CD14-positive monocyte (primary cell): ENCODE measurements at regions not wholly inside any gene's neighbourhood (a gene's known extent, or its start where the extent isn't known, plus 50 kb on each side); places are given as distances from the start of the nearest gene placed in this dataset.

Experiments
- DNase-seq, 3 donors: peaks; one replicate each; pipeline ENCODE4 v3.0.0-alpha.2; 2011 to 2022
- H2AFZ ChIP-seq: 2 replicates; pipeline ENCODE4 v1.6.0; 2012; ENCODE audit warnings: mild to moderate bottlenecking, low read depth, low read length, inconsistent platforms; ENCODE audit not compliant: insufficient read depth, poor library complexity, severe bottlenecking
- H3K27ac ChIP-seq, 2 donors: 1 replicate in 1 of 2; 2 replicates in 1 of 2; pipeline ENCODE4 v1.5.1; 2012 to 2013; ENCODE audit warnings: low read length in 2 of 2, control low read depth in 1 of 2, inconsistent platforms in 1 of 2, low read depth in 1 of 2, mild to moderate bottlenecking in 1 of 2
- H3K27me3 ChIP-seq, 2 donors: one replicate each; pipeline versions ENCODE4 v1.6.0 to v1.6.1; 2011 to 2013; ENCODE audit warnings: low read length in 2 of 2; ENCODE audit not compliant: control insufficient read depth in 2 of 2, insufficient read depth in 2 of 2
- H3K36me3 ChIP-seq, 2 donors: replicated peaks in 1 of 2; 1 replicate in 1 of 2; 2 replicates in 1 of 2; pipeline versions ENCODE4 v1.5.1 to v1.6.1; 2012 to 2013; ENCODE audit warnings: low read length in 2 of 2, control low read depth in 1 of 2, inconsistent platforms in 1 of 2, mild to moderate bottlenecking in 1 of 2; ENCODE audit not compliant: insufficient read depth in 2 of 2, control insufficient read depth in 1 of 2
- H3K4me1 ChIP-seq, 2 donors: 1 replicate in 1 of 2; 2 replicates in 1 of 2; pipeline versions ENCODE4 v1.5.1 to v1.6.1; 2012 to 2013; ENCODE audit warnings: low read length in 2 of 2, control low read depth in 1 of 2, inconsistent platforms in 1 of 2, mild to moderate bottlenecking in 1 of 2, moderate library complexity in 1 of 2; ENCODE audit not compliant: insufficient read depth in 2 of 2, control insufficient read depth in 1 of 2
- H3K4me2 ChIP-seq: replicated peaks from 2 replicates; pipeline ENCODE3; 2012; ENCODE audit warnings: low read length, moderate library complexity, mild to moderate bottlenecking; ENCODE audit not compliant: poor library complexity, severe bottlenecking; ENCODE audit errors: extremely low read depth
- H3K4me3 ChIP-seq, 3 experiments: fragments of 200-600 bp in 1 of 3; sonication (generic) in 1 of 3; replicated peaks in 1 of 3; 1 replicate in 2 of 3; 2 replicates in 1 of 3; pipeline ENCODE4 v1.5.1; 2011 to 2013; ENCODE audit warnings: low read length in 3 of 3, mild to moderate bottlenecking in 3 of 3, control low read depth in 2 of 3, low read depth in 2 of 3, inconsistent platforms in 1 of 3, moderate library complexity in 1 of 3
- H3K79me2 ChIP-seq: 2 replicates; pipeline ENCODE4 v1.6.0; 2012; ENCODE audit warnings: mild to moderate bottlenecking, control low read depth, inconsistent platforms, low read length, moderate library complexity; ENCODE audit not compliant: insufficient read depth
- H3K9ac ChIP-seq: 2 replicates; pipeline ENCODE4 v1.6.0; 2017; ENCODE audit warnings: low read length, mild to moderate bottlenecking; ENCODE audit not compliant: insufficient read depth, poor library complexity, severe bottlenecking
- H3K9me3 ChIP-seq, 2 donors: replicated peaks in 1 of 2; 1 replicate in 1 of 2; 2 replicates in 1 of 2; pipeline versions ENCODE4 v1.5.1 to v1.6.1; 2012 to 2013; ENCODE audit warnings: low read length in 2 of 2, control low read depth in 1 of 2; ENCODE audit not compliant: control insufficient read depth in 1 of 2, insufficient read depth in 1 of 2
- H4K20me1 ChIP-seq: 2 replicates; pipeline ENCODE4 v1.6.0; 2012; ENCODE audit warnings: mild to moderate bottlenecking, low read length, control low read depth, moderate library complexity; ENCODE audit not compliant: insufficient read depth
- H3K27ac Mint-ChIP-seq, 7 donors: one replicate each; pipeline ENCODE4 v1.8.0; 2020; ENCODE audit warnings: mild to moderate bottlenecking in 7 of 7, mixed read lengths in 7 of 7, moderate library complexity in 6 of 7, inconsistent platforms in 2 of 7
- H3K27me3 Mint-ChIP-seq, 3 donors: one replicate each; pipeline ENCODE4 v1.8.0; 2021 to 2022; ENCODE audit warnings: low read depth in 3 of 3, mild to moderate bottlenecking in 3 of 3, mixed read lengths in 3 of 3, moderate library complexity in 3 of 3, inconsistent platforms in 1 of 3
- H3K36me3 Mint-ChIP-seq, 2 donors: one replicate each; pipeline ENCODE4 v1.8.0; 2020; ENCODE audit warnings: mixed read lengths in 2 of 2, inconsistent platforms in 1 of 2, mild to moderate bottlenecking in 1 of 2
- H3K4me1 Mint-ChIP-seq: one replicate; pipeline ENCODE4 v1.8.0; 2020; ENCODE audit warnings: mild to moderate bottlenecking, mixed read lengths
- H3K4me3 Mint-ChIP-seq, 2 donors: one replicate each; pipeline ENCODE4 v1.8.0; 2020; ENCODE audit warnings: mild to moderate bottlenecking in 2 of 2, mixed read lengths in 2 of 2, moderate library complexity in 1 of 2
- H3K9me3 Mint-ChIP-seq, 7 donors: one replicate each; pipeline ENCODE4 v1.8.0; 2020 to 2022; ENCODE audit warnings: mixed read lengths in 7 of 7, mild to moderate bottlenecking in 6 of 7, moderate library complexity in 6 of 7, inconsistent platforms in 2 of 7
- CTCF ChIP-seq: fragments of 200-600 bp; IDR thresholded peaks from one replicate; pipeline ENCODE4 v1.8.0; 2022; ENCODE audit warnings: antibody characterized with exemption, mild to moderate bottlenecking
- WGBS: methylation state at CpG from one replicate; pipeline ENCODE4 v1.1.5; 2013; ENCODE audit warnings: missing lambda C conversion rate; ENCODE audit not compliant: insufficient coverage; 5-methylcytosine and 5-hydroxymethylcytosine counted together
- intact Hi-C, 2 donors: fragments of 100-400 bp; cut with micrococcal nuclease; formaldehyde crosslinking; loops; one replicate each; pipeline versions ENCODE4 v1.15.0 to v1.15.1; 2023

GRCh38 chr10:64682043-64682442 is 1160.8 kb downstream of the REEP3 start:
- H3K27me3 Mint-ChIP-seq = peaks cover 0 to 2% (median 0%) of the 10 kb centered on the region in 3 donors
- H3K4me1 Mint-ChIP-seq = no peaks in the 10 kb centered on the region
- Histone ChIP-seq H3K4me2 (no peak overlapping the region), H4K20me1 (no peaks in the 10 kb centered on the region), H3K9me3 (peaks cover 0 to 8% of the 10 kb centered on the region in 2 donors), H3K27ac (no peak overlapping the region), H3K36me3 (no peaks in the 10 kb centered on the region), H3K4me1 (no peaks in the 10 kb centered on the region), H3K27me3 (no peaks in the 10 kb centered on the region), H3K79me2 (no peaks in the 10 kb centered on the region), H3K9ac (no peak overlapping the region), H2AFZ (no peak overlapping the region), H3K4me3 (no peak overlapping the region)
- peaks cover 3 to 12% (median 6%) of the 10 kb centered on the region in 7 donors for H3K9me3 Mint-ChIP-seq
- H3K27ac Mint-ChIP-seq = no peak overlapping the region
- no peak overlapping the region for H3K4me3 Mint-ChIP-seq
- H3K36me3 Mint-ChIP-seq = no peaks in the 10 kb centered on the region
- DNase-seq = no peak
- intact Hi-C loops = no loop called here
- TF ChIP-seq CTCF = no peak
- WGBS = 100% methylated on average over 3 of the region's 3 CpGs

- H2AFZ ChIP-seq = no peak overlapping the region
- H3K4me1 ChIP-seq = no peaks in the 10 kb centered on the region
- Mint-ChIP-seq H3K27ac (no peak overlapping the region), H3K9me3 (peaks cover 0 to 4% (median 0%) of the 10 kb centered on the region in 7 donors), H3K4me1 (no peaks in the 10 kb centered on the region), H3K36me3 (no peaks in the 10 kb centered on the region), H3K4me3 (no peak overlapping the region), H3K27me3 (no peaks in the 10 kb centered on the region)
- WGBS = 80% methylated on average over 2 of the region's 3 CpGs
- no peak overlapping the region for H3K4me2 ChIP-seq
- H4K20me1 ChIP-seq = no peaks in the 10 kb centered on the region
- no peak for TF ChIP-seq CTCF
- H3K9ac ChIP-seq = no peak overlapping the region
- no peaks in the 10 kb centered on the region for H3K79me2 ChIP-seq
- H3K9me3 ChIP-seq = no peaks in the 10 kb centered on the region
- H3K4me3 ChIP-seq = no peak overlapping the region
- DNase-seq = no peak
- no peaks in the 10 kb centered on the region for H3K27me3 ChIP-seq
- H3K27ac ChIP-seq = no peak overlapping the region
- intact Hi-C loops = no loop called here
- H3K36me3 ChIP-seq = no peaks in the 10 kb centered on the region
Observed at GRCh38 chr10:64690194-64690593, 1169.0 kb downstream of the REEP3 start.
